Cardiac muscle cell (in vitro differentiated cells and primary cell): ENCODE measurements at regions not wholly inside any gene's neighbourhood (a gene's known extent, or its start where the extent isn't known, plus 50 kb on each side); places are given as distances from the start of the nearest gene placed in this dataset.
"Not testable (repeated sequence)": the region's sequence is repeated elsewhere in the genome, so short reads cannot be mapped to it uniquely, and the experiment has no call there.

Source experiments
- DNase-seq, 2 donors: peaks; one replicate each; pipeline versions ENCODE4 v3.0.0 to v3.0.0-alpha.2; 2010 to 2017; ENCODE audit warnings: low read depth in 1 of 2, low spot score in 1 of 2
- H3K27ac ChIP-seq: fragments of 200-600 bp; sonication (generic); 2 replicates; pipeline ENCODE4 v1.5.1; 2016
- H3K27me3 ChIP-seq: fragments of 200-600 bp; sonication (generic); 2 replicates; pipeline ENCODE4 v1.6.0; 2016; ENCODE audit warnings: control low read depth
- H3K36me3 ChIP-seq: fragments of 200-600 bp; sonication (generic); 2 replicates; pipeline ENCODE4 v1.5.1; 2016; ENCODE audit warnings: control low read depth
- H3K4me1 ChIP-seq: fragments of 200-600 bp; sonication (generic); 2 replicates; pipeline ENCODE4 v1.8.1; 2017; ENCODE audit warnings: low read depth, mild to moderate bottlenecking, mixed run types
- H3K4me3 ChIP-seq: fragments of 200-600 bp; sonication (generic); 2 replicates; pipeline ENCODE4 v1.5.1; 2016; ENCODE audit warnings: mild to moderate bottlenecking
- H3K9me3 ChIP-seq: fragments of 200-600 bp; sonication (generic); 2 replicates; pipeline ENCODE4 v1.5.1; 2017; ENCODE audit warnings: low read depth, mild to moderate bottlenecking, control low read depth
- TF ChIP-seq, protein P1 (sequence below): IDR thresholded peaks from 2 replicates; pipeline ENCODE4 v1.5.1; 2012; ENCODE audit warnings: low read depth, mild to moderate bottlenecking, low read length

DNA sequence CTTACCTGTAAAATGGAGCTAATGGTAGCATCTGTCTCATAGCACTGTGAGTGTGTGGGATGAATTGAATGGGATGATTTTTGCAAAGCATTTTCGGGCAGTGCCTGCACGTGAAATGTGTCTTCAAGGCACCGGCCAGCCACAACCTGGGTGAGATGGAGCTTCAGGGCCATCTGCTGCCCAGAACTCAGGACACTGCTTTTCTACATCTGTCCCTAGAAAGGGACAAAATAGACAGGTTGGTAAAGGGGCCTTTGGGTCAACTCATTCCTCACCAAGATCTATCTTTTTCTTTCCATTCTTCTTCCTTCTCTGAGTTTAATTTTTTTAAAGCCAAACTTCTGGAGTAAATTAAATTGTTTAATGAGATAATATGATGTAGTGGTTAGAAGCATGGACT lies 106.5 kb downstream of the UTP18 start:
- H3K27ac ChIP-seq: no peak overlapping the region
- no peaks in the 10 kb centered on the region for H3K9me3 ChIP-seq
- H3K36me3 ChIP-seq: no peaks in the 10 kb centered on the region
- no peak overlapping the region for H3K4me3 ChIP-seq
- H3K27me3 ChIP-seq: no peaks in the 10 kb centered on the region
- H3K4me1 ChIP-seq: no peaks in the 10 kb centered on the region
- TF ChIP-seq, protein P1, sequence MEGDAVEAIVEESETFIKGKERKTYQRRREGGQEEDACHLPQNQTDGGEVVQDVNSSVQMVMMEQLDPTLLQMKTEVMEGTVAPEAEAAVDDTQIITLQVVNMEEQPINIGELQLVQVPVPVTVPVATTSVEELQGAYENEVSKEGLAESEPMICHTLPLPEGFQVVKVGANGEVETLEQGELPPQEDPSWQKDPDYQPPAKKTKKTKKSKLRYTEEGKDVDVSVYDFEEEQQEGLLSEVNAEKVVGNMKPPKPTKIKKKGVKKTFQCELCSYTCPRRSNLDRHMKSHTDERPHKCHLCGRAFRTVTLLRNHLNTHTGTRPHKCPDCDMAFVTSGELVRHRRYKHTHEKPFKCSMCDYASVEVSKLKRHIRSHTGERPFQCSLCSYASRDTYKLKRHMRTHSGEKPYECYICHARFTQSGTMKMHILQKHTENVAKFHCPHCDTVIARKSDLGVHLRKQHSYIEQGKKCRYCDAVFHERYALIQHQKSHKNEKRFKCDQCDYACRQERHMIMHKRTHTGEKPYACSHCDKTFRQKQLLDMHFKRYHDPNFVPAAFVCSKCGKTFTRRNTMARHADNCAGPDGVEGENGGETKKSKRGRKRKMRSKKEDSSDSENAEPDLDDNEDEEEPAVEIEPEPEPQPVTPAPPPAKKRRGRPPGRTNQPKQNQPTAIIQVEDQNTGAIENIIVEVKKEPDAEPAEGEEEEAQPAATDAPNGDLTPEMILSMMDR: no peak
- no peak for DNase-seq

DNA sequence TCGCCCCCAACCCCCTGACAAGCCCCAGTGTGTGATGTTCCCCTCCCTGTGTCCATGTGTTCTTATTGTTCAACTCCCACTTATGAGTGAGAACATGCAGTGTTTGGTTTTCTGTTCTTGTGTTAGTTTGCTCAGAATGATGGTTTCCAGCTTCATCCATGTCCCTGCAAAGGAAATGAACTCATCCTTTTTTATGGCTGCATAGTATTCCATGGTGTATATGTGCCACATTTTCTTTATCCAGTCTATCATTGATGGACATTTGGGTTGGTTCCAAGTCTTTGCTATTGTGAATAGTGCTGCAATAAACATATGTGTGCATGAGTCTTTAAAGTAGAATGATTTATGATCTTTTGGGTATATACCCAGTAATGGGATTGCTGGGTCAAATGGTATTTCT lies 107.5 kb downstream of the UTP18 start:
- H3K4me1 ChIP-seq, H3K27me3 ChIP-seq, H3K27ac ChIP-seq, DNase-seq, H3K4me3 ChIP-seq, H3K9me3 ChIP-seq, H3K36me3 ChIP-seq: not testable (repeated sequence)

DNA sequence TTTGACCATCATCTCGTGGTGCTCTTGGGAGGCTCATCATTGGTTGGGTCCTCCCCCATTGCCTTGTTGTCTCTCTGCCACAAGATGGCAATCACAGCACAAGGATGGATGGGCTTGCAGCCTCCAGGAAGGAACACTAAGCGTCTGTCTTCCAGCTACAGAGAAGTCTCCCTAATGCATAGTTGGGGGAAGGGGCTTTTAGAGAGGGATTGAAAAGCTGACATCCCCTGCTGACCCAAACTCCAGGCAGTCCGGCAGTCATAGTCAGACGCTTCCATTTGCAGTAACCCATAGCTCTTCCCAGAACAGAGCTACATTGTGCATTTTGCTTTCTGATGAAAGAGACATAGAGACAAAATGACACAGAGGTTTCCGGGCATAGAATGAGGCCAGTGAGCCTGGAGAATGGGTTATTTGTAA lies 111.4 kb downstream of the UTP18 start:
- no peaks in the 10 kb centered on the region for H3K9me3 ChIP-seq
- H3K36me3 ChIP-seq: no peaks in the 10 kb centered on the region
- no peak overlapping the region for H3K27ac ChIP-seq
- no peaks in the 10 kb centered on the region for H3K27me3 ChIP-seq
- peak; percentile 45 to 70 for DNase-seq
- no peaks in the 10 kb centered on the region for H3K4me1 ChIP-seq
- TF ChIP-seq, protein P1: peak; percentile 66
- no peak overlapping the region for H3K4me3 ChIP-seq

DNA sequence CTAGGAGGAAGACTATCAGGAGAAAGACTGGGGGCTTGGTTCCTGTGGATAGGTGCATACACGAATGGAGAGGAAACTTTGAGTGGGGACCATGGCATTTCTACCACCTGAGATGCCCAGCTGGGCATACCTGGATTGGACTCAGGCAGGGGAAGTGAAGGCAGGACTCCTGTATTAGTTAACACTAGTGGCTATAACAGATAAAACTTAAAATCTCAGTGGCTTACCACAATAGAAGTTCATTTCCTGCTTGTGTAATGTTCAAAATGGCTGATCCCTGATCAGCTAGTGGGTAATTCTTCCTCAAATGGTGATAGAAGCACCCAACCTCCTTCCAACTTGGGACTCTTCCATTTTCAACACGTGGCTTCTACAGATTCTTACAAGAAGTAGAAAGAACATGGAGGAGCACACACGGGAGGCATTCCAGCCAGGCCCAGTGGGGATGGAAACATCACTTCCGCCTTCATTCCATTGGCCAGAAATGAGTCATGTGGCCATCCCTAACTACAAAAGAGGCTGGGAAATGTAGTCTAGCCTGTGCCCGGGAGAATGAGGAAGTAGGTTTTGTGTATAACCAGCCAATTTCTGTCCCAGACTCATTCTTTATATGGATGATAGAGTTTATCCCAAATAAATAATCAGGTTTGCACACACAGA lies 112.1 kb downstream of the UTP18 start:
- no peak overlapping the region for H3K27ac ChIP-seq
- H3K27me3 ChIP-seq: no peaks in the 10 kb centered on the region
- no peaks in the 10 kb centered on the region for H3K36me3 ChIP-seq
- TF ChIP-seq, protein P1: no peak
- H3K4me1 ChIP-seq: no peaks in the 10 kb centered on the region
- peak in 1 of 2 donors; percentile 79 for DNase-seq
- H3K4me3 ChIP-seq: no peak overlapping the region
- H3K9me3 ChIP-seq: no peaks in the 10 kb centered on the region

DNA sequence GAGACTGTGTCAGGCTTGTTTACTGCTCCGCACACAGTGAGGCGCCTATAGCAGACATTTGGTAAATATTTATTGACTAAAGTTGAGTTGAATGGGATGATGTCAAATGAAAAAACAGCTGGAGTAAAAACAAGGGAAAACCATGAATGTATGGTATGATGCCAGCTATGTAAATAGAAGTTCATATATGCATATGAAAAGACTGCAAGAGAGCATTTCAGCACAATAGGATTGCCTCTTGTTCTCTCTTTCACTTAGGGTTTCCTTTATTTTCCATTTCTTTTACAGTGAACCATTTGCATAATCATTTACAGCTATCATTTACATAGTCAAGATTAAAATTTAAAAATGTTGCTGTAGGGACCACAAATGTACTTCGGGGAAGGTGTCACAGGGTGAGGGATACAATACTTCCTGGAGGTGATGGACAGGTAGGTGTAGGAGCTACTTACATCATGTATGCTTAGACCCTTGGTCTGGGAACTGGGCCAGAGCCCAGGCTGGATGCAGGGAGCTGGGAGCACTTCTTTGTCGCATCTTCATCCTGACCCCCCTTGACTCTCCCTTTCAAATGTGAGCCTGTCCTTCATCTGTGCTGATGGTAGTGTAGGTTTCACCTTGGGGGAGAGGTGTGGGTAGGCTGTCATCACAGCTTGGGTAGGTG lies 113.3 kb downstream of the UTP18 start:
- H3K9me3 ChIP-seq: no peaks in the 10 kb centered on the region
- H3K4me1 ChIP-seq: no peaks in the 10 kb centered on the region
- DNase-seq: no peak
- no peak overlapping the region for H3K4me3 ChIP-seq
- no peak overlapping the region for H3K27ac ChIP-seq
- H3K36me3 ChIP-seq: no peaks in the 10 kb centered on the region
- H3K27me3 ChIP-seq: no peaks in the 10 kb centered on the region
- TF ChIP-seq, protein P1: no peak

DNA sequence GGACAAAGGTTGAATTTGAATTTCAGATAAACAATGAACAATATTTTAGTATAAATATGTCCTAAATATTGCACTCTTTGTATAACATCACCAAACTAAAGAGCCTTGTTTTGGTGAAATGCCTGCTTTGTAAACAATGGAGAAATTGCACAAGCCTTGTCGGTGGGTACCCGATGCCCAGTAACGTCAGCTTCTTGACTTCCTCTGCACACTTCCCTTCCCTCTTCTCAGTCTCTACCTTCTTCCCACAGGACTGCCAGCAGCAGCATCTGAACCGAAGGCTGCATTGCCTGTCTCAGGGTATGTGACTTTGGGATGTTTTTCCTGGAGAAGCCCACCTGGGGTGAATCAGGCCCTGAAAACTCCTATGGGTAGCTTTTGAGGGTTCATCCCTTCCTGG lies 113.9 kb downstream of the UTP18 start:
- Histone ChIP-seq H3K9me3 (no peaks in the 10 kb centered on the region), H3K27ac (no peak overlapping the region), H3K4me1 (no peaks in the 10 kb centered on the region), H3K36me3 (no peaks in the 10 kb centered on the region), H3K27me3 (no peaks in the 10 kb centered on the region), H3K4me3 (no peak overlapping the region)
- TF ChIP-seq, protein P1: no peak
- DNase-seq: no peak
